WTC11 (cell line): ENCODE measurements at regions not wholly inside any gene's neighbourhood (a gene's known extent, or its start where the extent isn't known, plus 50 kb on each side); places are given as distances from the start of the nearest gene placed in this dataset.
A peak's percentile ranks its signal among the peaks of the same experiment; 100 is the strongest.

ENCODE experiments used
- ATAC-seq: fragments of 200-7000 bp; cut with Tn5 transposase; 2 replicates; pipeline ENCODE4 v1.10.0; 2021; ENCODE audit warnings: mild to moderate bottlenecking, moderate library complexity
- CTCF ChIA-PET: fragments of 300-600 bp; sonication (Branson Sonifier 250); formaldehyde crosslinking; loops from one replicate; lab custom pipeline; 2021; ENCODE audit warnings: antibody characterized with exemption; lab: Charles Lee
- POLR2A ChIA-PET: fragments of 350-600 bp; sonication (Branson Sonifier 250); formaldehyde crosslinking; loops from one replicate; lab custom pipeline; 2021; ENCODE audit warnings: antibody characterized with exemption; lab: Charles Lee
- DNase-seq: peaks from one replicate; pipeline ENCODE4 v3.0.0; 2021; ENCODE audit warnings: low spot score
- H3K27ac Mint-ChIP-seq: 2 replicates; pipeline ENCODE4 v1.8.0; 2021; ENCODE audit warnings: mixed read lengths
- H3K27me3 Mint-ChIP-seq: 2 replicates; pipeline ENCODE4 v1.8.0; 2021; ENCODE audit warnings: low read depth, mild to moderate bottlenecking, moderate library complexity, mixed read lengths
- H3K36me3 Mint-ChIP-seq: 2 replicates; pipeline ENCODE4 v1.8.0; 2021; ENCODE audit warnings: mixed read lengths
- H3K4me1 Mint-ChIP-seq: 2 replicates; pipeline ENCODE4 v1.8.0; 2022; ENCODE audit warnings: mixed read lengths
- H3K4me3 Mint-ChIP-seq: 2 replicates; pipeline ENCODE4 v1.8.0; 2021; ENCODE audit warnings: mild to moderate bottlenecking, moderate library complexity, mixed read lengths
- H3K9me3 Mint-ChIP-seq: 2 replicates; pipeline ENCODE4 v1.8.0; 2021; ENCODE audit warnings: mixed read lengths
- AFF4 ChIP-seq: sonication (generic); formaldehyde crosslinking; IDR thresholded peaks from 2 replicates; pipeline ENCODE4 v1.8.1; 2023; ENCODE audit warnings: mild to moderate bottlenecking, missing genetic modification reagents, borderline replicate concordance
- ARID4B ChIP-seq: sonication (generic); formaldehyde crosslinking; IDR thresholded peaks from 2 replicates; pipeline ENCODE4 v1.8.0; 2023; ENCODE audit warnings: missing genetic modification reagents, mild to moderate bottlenecking, borderline replicate concordance
- E2F5 ChIP-seq: sonication (generic); formaldehyde crosslinking; IDR thresholded peaks from 2 replicates; pipeline ENCODE4 v1.8.1; 2022; ENCODE audit warnings: mild to moderate bottlenecking, moderate library complexity, missing genetic modification reagents
- FOXK1 ChIP-seq: sonication (generic); formaldehyde crosslinking; IDR thresholded peaks from 2 replicates; pipeline ENCODE4 v1.8.0; 2022; ENCODE audit warnings: mild to moderate bottlenecking, moderate library complexity, missing genetic modification reagents
- HMGXB4 ChIP-seq: sonication (generic); formaldehyde crosslinking; IDR thresholded peaks from 2 replicates; pipeline ENCODE4 v1.8.1; 2023; ENCODE audit warnings: mild to moderate bottlenecking, moderate library complexity, missing genetic modification reagents
- KAT7 ChIP-seq: sonication (generic); formaldehyde crosslinking; IDR thresholded peaks from 2 replicates; pipeline ENCODE4 v1.8.1; 2023; ENCODE audit warnings: missing genetic modification reagents, mild to moderate bottlenecking, borderline replicate concordance
- NFATC4 ChIP-seq: fragments of 250-450 bp; sonication (Bioruptor Pico); IDR thresholded peaks from 2 replicates; pipeline ENCODE4 v1.9.0; 2021; ENCODE audit warnings: mild to moderate bottlenecking
- PRDM15 ChIP-seq: sonication (generic); formaldehyde crosslinking; IDR thresholded peaks from 2 replicates; pipeline ENCODE4 v1.8.0; 2022; ENCODE audit warnings: missing genetic modification reagents
- TEAD1 ChIP-seq: sonication (generic); formaldehyde crosslinking; IDR thresholded peaks from 2 replicates; pipeline ENCODE4 v1.8.0; 2022; ENCODE audit warnings: mild to moderate bottlenecking, missing genetic modification reagents
- TP53 ChIP-seq: sonication (generic); formaldehyde crosslinking; IDR thresholded peaks from 2 replicates; pipeline ENCODE4 v1.8.1; 2023; ENCODE audit warnings: mild to moderate bottlenecking, missing genetic modification reagents
- ZNF317 ChIP-seq: sonication (generic); formaldehyde crosslinking; IDR thresholded peaks from 2 replicates; pipeline ENCODE4 v1.8.1; 2023; ENCODE audit warnings: low read depth, mild to moderate bottlenecking, moderate library complexity, missing genetic modification reagents, borderline replicate concordance
- ZNF396 ChIP-seq: fragments of 250-450 bp; sonication (Bioruptor Pico); IDR thresholded peaks from 2 replicates; pipeline ENCODE4 v1.8.0; 2021; ENCODE audit warnings: mild to moderate bottlenecking, moderate library complexity, borderline replicate concordance
- ZNF512 ChIP-seq: sonication (generic); formaldehyde crosslinking; IDR thresholded peaks from 2 replicates; pipeline ENCODE4 v1.8.1; 2022; ENCODE audit warnings: missing genetic modification reagents, borderline replicate concordance
- ZNF532 ChIP-seq: fragments of 250-450 bp; sonication (Bioruptor Pico); IDR thresholded peaks from 2 replicates; pipeline ENCODE4 v1.9.0; 2021; ENCODE audit warnings: mild to moderate bottlenecking, borderline replicate concordance

GRCh38 chr10:123550675-123551096, 115.5 kb upstream of the GPR26 start (continued):
- TF ChIP-seq AFF4 (no peak), KAT7 (CRISPR knock-in tag) (no peak), ZNF396 (CRISPR knock-in tag) (no peak), HMGXB4 (no peak)

- H3K36me3 Mint-ChIP-seq: no peaks in the 10 kb centered on the region
- ChIA-PET CTCF (interaction anchor here (1.0 to 1.7 kb wide), 2 partner anchors 22 to 507 kb away, joined by 3 to 7 read pairs; no protein-coding TSS in a partner anchor), POLR2A (no interaction called here)
- DNase-seq (no peak), ATAC-seq (no peak)
- H3K27me3 Mint-ChIP-seq: no peaks in the 10 kb centered on the region; the same call in 1 of the 2 replicates
- peak overlapping the region; percentile 23; the same call in 1 of the 2 replicates for H3K27ac Mint-ChIP-seq
- peaks cover 25% of the 10 kb centered on the region for H3K4me1 Mint-ChIP-seq
- no peaks in the 10 kb centered on the region for H3K9me3 Mint-ChIP-seq
- no peak overlapping the region for H3K4me3 Mint-ChIP-seq
- TF ChIP-seq TP53 (CRISPR knock-in tag): no peak
- no peak for TF ChIP-seq NFATC4 (CRISPR knock-in tag)
- TF ChIP-seq TEAD1: no peak
- TF ChIP-seq E2F5 (CRISPR knock-in tag): no peak
- no peak for TF ChIP-seq ZNF532
- no peak for TF ChIP-seq PRDM15 (CRISPR knock-in tag)
- TF ChIP-seq ZNF512 (CRISPR knock-in tag): no peak
- no peak for TF ChIP-seq ZNF317 (CRISPR knock-in tag)
- no peak for TF ChIP-seq ARID4B (CRISPR knock-in tag)
- TF ChIP-seq FOXK1 (CRISPR knock-in tag): no peak
Observed at GRCh38 chr10:123551259-123551658, 114.9 kb upstream of the GPR26 start.
